BLaER1 (cell line): ENCODE measurements at regions not wholly inside any gene's neighbourhood (a gene's known extent, or its start where the extent isn't known, plus 50 kb on each side); places are given as distances from the start of the nearest gene placed in this dataset.

Source experiments
- H3K27ac ChIP-seq: shearing (Covaris generic); formaldehyde crosslinking; 2 replicates; pipeline ENCODE4 v1.8.1; 2022
- H3K27me3 ChIP-seq: shearing (Covaris generic); formaldehyde crosslinking; 2 replicates; pipeline ENCODE4 v1.8.1; 2022
- H3K36me3 ChIP-seq: shearing (Covaris generic); formaldehyde crosslinking; 2 replicates; pipeline ENCODE4 v1.8.1; 2022
- H3K4me1 ChIP-seq: shearing (Covaris generic); formaldehyde crosslinking; 2 replicates; pipeline ENCODE4 v1.8.1; 2022
- H3K4me2 ChIP-seq: shearing (Covaris generic); formaldehyde crosslinking; 2 replicates; pipeline ENCODE4 v1.8.1; 2022
- H3K4me3 ChIP-seq: shearing (Covaris generic); formaldehyde crosslinking; 2 replicates; pipeline ENCODE4 v1.8.1; 2022
- H3K9ac ChIP-seq: shearing (Covaris generic); formaldehyde crosslinking; 2 replicates; pipeline ENCODE4 v1.8.1; 2022
- H3K9me3 ChIP-seq: shearing (Covaris generic); formaldehyde crosslinking; 2 replicates; pipeline ENCODE4 v1.8.1; 2022
- H4K20me1 ChIP-seq: shearing (Covaris generic); formaldehyde crosslinking; 2 replicates; pipeline ENCODE4 v1.8.1; 2022
- Cebpa-rat ChIP-seq: shearing (Covaris generic); IDR thresholded peaks from 2 replicates; pipeline ENCODE4 v1.8.1; 2022

GRCh38 chr21:15932726-15933125, 202.9 kb downstream of the USP25 start:
- H3K4me1 ChIP-seq, result no peaks in the 10 kb centered on the region
- H4K20me1 ChIP-seq, result no peaks in the 10 kb centered on the region
- H3K4me2 ChIP-seq, result no peak overlapping the region
- H3K27me3 ChIP-seq, result no peaks in the 10 kb centered on the region
- H3K36me3 ChIP-seq, result no peaks in the 10 kb centered on the region
- H3K9ac ChIP-seq, result no peak overlapping the region
- no peaks in the 10 kb centered on the region for H3K9me3 ChIP-seq
- H3K27ac ChIP-seq, result no peak overlapping the region
- TF ChIP-seq Cebpa-rat, result no peak
- no peak overlapping the region for H3K4me3 ChIP-seq

DNA sequence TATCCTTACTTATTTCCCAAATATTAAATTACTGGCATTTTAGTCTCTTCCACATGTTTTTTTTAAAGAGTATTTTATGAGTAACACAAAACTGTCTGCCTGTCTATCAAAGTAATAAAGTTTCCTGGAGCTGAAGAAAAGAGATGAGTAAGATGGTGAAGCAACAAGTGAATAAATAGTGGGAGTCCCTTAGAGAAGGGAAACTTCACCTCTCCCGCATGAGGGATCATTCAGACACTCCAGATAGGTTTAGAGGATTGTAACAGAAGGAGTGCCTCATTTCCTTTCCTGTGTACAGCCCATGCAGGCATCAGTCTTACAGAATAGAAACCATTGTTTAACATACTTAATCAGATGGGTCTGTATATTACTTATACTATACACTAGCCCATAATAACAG, 205.7 kb downstream of the USP25 start:
- Histone ChIP-seq H3K4me2 (no peak overlapping the region), H4K20me1 (no peaks in the 10 kb centered on the region), H3K9ac (no peak overlapping the region), H3K4me1 (no peaks in the 10 kb centered on the region), H3K9me3 (no peaks in the 10 kb centered on the region), H3K27me3 (no peaks in the 10 kb centered on the region), H3K27ac (no peak overlapping the region), H3K4me3 (no peak overlapping the region), H3K36me3 (no peaks in the 10 kb centered on the region)
- no peak for TF ChIP-seq Cebpa-rat

DNA sequence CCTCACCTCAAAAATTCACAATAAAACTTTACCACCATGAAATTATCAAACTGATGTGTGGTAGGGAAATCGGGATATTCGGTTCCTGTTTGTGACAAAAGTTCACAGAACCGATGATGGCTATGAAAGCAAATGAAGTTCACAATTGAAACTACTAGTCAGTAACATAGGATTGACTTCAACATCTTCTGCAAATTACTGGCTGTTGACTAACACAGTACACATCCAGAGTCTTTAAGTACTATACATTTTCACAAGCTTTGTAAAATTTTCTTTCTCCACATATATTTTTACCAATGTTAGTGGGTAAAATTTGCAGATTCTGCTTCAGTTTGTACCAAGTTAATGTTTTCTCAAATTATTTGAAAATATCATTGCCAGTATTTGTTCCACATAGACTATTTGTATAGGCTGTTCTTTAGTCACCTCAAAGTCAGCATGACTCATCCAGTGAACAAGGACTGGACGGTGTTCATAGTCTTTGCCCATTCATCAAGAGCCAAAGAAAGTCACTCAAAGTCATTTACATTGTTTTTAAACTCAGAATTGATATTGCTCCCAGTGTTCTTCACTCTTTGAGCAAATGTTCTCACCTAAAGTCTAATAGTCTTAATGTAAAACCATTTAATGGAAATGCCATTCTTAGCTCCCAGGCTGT, 213.4 kb downstream of the USP25 start:
- Histone ChIP-seq H3K27me3 (no peaks in the 10 kb centered on the region), H3K27ac (no peak overlapping the region), H3K4me3 (no peak overlapping the region), H3K9ac (no peak overlapping the region), H3K36me3 (no peaks in the 10 kb centered on the region), H4K20me1 (no peaks in the 10 kb centered on the region), H3K9me3 (no peaks in the 10 kb centered on the region), H3K4me1 (no peaks in the 10 kb centered on the region), H3K4me2 (no peak overlapping the region)
- no peak for TF ChIP-seq Cebpa-rat

DNA sequence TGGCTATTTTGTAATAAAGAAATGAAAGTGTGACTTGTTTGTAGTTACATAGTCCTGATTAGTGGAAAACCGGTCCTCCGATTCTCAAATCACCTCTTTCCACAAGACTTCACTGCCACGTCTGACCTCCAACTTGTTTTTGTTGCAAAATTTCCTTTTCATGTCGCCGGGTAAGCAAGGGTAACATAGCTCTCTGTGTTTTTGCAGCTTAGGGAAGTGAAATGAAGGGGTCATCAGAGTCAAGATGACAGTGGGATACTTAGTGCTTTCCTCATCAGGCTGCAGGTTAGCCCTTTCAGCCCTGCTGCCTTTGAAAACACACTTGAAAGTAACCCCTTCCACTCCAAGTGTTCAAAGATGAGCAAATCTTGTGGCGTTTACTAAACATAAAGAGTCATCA, 217.9 kb downstream of the USP25 start:
- Histone ChIP-seq H3K9me3 (peaks cover 7% of the 10 kb centered on the region; the same call in 1 of the 2 replicates), H3K9ac (no peak overlapping the region), H3K4me1 (no peaks in the 10 kb centered on the region), H3K4me2 (no peak overlapping the region), H3K4me3 (no peak overlapping the region), H4K20me1 (no peaks in the 10 kb centered on the region), H3K36me3 (no peaks in the 10 kb centered on the region), H3K27ac (no peak overlapping the region), H3K27me3 (no peaks in the 10 kb centered on the region)
- TF ChIP-seq Cebpa-rat, result no peak

GRCh38 chr21:15953551-15954116, 223.9 kb downstream of the USP25 start:
- no peaks in the 10 kb centered on the region for H4K20me1 ChIP-seq
- no peaks in the 10 kb centered on the region for H3K4me1 ChIP-seq
- no peaks in the 10 kb centered on the region for H3K27me3 ChIP-seq
- H3K4me2 ChIP-seq, result no peak overlapping the region
- H3K9ac ChIP-seq, result no peak overlapping the region
- H3K9me3 ChIP-seq, result peaks cover 28% of the 10 kb centered on the region
- no peak overlapping the region for H3K4me3 ChIP-seq
- no peaks in the 10 kb centered on the region for H3K36me3 ChIP-seq
- TF ChIP-seq Cebpa-rat, result no peak
- no peak overlapping the region for H3K27ac ChIP-seq

- Histone ChIP-seq H3K4me3 (no peak overlapping the region), H3K9ac (no peak overlapping the region), H3K4me1 (no peaks in the 10 kb centered on the region), H3K9me3 (no peaks in the 10 kb centered on the region), H3K4me2 (no peak overlapping the region), H3K27me3 (no peaks in the 10 kb centered on the region), H3K27ac (no peak overlapping the region), H4K20me1 (no peaks in the 10 kb centered on the region), H3K36me3 (no peaks in the 10 kb centered on the region)
- no peak for TF ChIP-seq Cebpa-rat
These were observed 234.6 kb downstream of the USP25 start for GRCh38 chr21:15964236-15964855.

- no peaks in the 10 kb centered on the region for H3K9me3 ChIP-seq
- TF ChIP-seq Cebpa-rat, result no peak
- H3K36me3 ChIP-seq, result no peaks in the 10 kb centered on the region
- no peaks in the 10 kb centered on the region for H3K27me3 ChIP-seq
- no peaks in the 10 kb centered on the region for H3K4me1 ChIP-seq
- H3K4me3 ChIP-seq, result no peak overlapping the region
- H4K20me1 ChIP-seq, result no peaks in the 10 kb centered on the region
- H3K9ac ChIP-seq, result no peak overlapping the region
- H3K4me2 ChIP-seq, result no peak overlapping the region
- no peak overlapping the region for H3K27ac ChIP-seq
These were observed 236.4 kb downstream of the USP25 start for GRCh38 chr21:15966231-15966630.

GRCh38 chr21:15966651-15967050, 236.9 kb downstream of the USP25 start:
- H3K4me3 ChIP-seq, result no peak overlapping the region
- H3K36me3 ChIP-seq, result no peaks in the 10 kb centered on the region
- H3K9me3 ChIP-seq, result no peaks in the 10 kb centered on the region
- no peaks in the 10 kb centered on the region for H4K20me1 ChIP-seq
- TF ChIP-seq Cebpa-rat, result no peak
- no peak overlapping the region for H3K4me2 ChIP-seq
- no peak overlapping the region for H3K27ac ChIP-seq
- no peaks in the 10 kb centered on the region for H3K4me1 ChIP-seq
- no peaks in the 10 kb centered on the region for H3K27me3 ChIP-seq
- H3K9ac ChIP-seq, result no peak overlapping the region

- no peak overlapping the region for H3K27ac ChIP-seq
- no peak for TF ChIP-seq Cebpa-rat
- no peaks in the 10 kb centered on the region for H3K9me3 ChIP-seq
- H3K4me1 ChIP-seq, result no peaks in the 10 kb centered on the region
- H3K4me2 ChIP-seq, result no peak overlapping the region
- H4K20me1 ChIP-seq, result no peaks in the 10 kb centered on the region
- no peak overlapping the region for H3K4me3 ChIP-seq
- H3K36me3 ChIP-seq, result no peaks in the 10 kb centered on the region
- H3K27me3 ChIP-seq, result no peaks in the 10 kb centered on the region
- no peak overlapping the region for H3K9ac ChIP-seq
These were observed 237.9 kb downstream of the USP25 start for GRCh38 chr21:15967661-15968060.

GRCh38 chr21:15968776-15969310, 239.1 kb downstream of the USP25 start:
- Histone ChIP-seq H3K27me3 (no peaks in the 10 kb centered on the region), H3K4me2 (no peak overlapping the region), H3K9me3 (no peaks in the 10 kb centered on the region), H4K20me1 (no peaks in the 10 kb centered on the region), H3K4me1 (no peaks in the 10 kb centered on the region), H3K4me3 (no peak overlapping the region), H3K9ac (no peak overlapping the region), H3K36me3 (no peaks in the 10 kb centered on the region), H3K27ac (no peak overlapping the region)
- no peak for TF ChIP-seq Cebpa-rat
